Fibroblast of the aortic adventitia (primary cell): ENCODE measurements at regions not wholly inside any gene's neighbourhood (a gene's known extent, or its start where the extent isn't known, plus 50 kb on each side); places are given as distances from the start of the nearest gene placed in this dataset.

Source experiments
- DNase-seq: peaks from one replicate; pipeline ENCODE4 v3.0.0-alpha.2; 2010; ENCODE audit warnings: low read depth
- H3K4me3 ChIP-seq: 2 replicates; pipeline ENCODE4 v1.5.1; 2011; ENCODE audit warnings: low read depth, mild to moderate bottlenecking, control low read depth, low read length, moderate library complexity
- TF ChIP-seq, protein P1 (sequence below): IDR thresholded peaks from 2 replicates; pipeline ENCODE4 v1.5.1; 2011; ENCODE audit warnings: mild to moderate bottlenecking, low read length, control low read depth, inconsistent platforms; ENCODE audit not compliant: insufficient read depth

DNA sequence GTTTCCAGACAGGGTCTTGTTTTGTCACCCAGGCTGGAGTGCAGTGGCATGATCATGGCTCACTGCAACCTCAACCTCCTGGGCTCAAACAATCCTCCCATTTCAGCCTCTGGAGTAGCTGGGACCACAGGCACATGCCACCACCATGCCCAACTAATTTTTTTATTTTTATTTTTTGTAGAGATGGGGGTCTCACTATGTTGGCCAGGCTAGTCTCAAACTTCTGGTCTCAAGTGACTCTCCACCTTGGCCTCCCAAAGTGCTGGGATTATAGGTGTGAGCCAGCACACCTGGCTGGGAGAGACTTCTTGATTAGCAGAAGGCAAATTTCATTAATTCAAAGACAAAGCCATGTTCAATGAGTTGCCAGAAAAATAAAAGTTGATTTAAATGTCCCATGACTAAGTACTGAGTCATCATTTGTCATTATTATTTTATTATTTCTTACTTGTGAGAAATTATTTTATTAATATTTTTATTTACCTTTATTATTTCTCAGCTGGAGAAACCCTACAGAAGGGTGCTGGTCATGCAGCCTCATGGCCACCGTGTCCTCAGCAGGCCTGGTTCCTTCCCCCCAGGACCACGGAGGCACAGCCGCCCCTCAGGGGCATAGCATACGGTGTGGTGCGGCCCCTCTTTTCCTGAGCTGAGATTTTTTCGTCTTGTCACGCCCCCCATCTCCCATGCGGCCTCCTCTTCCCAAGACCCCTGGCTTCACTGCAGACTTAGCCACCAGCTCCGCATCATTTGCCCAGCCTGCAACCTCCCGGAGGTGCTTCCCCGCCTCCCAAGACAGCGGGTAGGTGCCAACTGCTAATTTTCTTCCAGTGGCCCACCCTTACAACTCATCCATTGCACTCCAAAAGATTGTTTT lies 55.3 kb upstream of the SIM2 start:
- TF ChIP-seq, protein P1, sequence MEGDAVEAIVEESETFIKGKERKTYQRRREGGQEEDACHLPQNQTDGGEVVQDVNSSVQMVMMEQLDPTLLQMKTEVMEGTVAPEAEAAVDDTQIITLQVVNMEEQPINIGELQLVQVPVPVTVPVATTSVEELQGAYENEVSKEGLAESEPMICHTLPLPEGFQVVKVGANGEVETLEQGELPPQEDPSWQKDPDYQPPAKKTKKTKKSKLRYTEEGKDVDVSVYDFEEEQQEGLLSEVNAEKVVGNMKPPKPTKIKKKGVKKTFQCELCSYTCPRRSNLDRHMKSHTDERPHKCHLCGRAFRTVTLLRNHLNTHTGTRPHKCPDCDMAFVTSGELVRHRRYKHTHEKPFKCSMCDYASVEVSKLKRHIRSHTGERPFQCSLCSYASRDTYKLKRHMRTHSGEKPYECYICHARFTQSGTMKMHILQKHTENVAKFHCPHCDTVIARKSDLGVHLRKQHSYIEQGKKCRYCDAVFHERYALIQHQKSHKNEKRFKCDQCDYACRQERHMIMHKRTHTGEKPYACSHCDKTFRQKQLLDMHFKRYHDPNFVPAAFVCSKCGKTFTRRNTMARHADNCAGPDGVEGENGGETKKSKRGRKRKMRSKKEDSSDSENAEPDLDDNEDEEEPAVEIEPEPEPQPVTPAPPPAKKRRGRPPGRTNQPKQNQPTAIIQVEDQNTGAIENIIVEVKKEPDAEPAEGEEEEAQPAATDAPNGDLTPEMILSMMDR, result no peak
- DNase-seq, result no peak
- no peak overlapping the region for H3K4me3 ChIP-seq

GRCh38 chr21:36646011-36646410 lies 52.9 kb upstream of the SIM2 start:
- TF ChIP-seq, protein P1, result no peak
- DNase-seq, result no peak
- no peak overlapping the region for H3K4me3 ChIP-seq

DNA sequence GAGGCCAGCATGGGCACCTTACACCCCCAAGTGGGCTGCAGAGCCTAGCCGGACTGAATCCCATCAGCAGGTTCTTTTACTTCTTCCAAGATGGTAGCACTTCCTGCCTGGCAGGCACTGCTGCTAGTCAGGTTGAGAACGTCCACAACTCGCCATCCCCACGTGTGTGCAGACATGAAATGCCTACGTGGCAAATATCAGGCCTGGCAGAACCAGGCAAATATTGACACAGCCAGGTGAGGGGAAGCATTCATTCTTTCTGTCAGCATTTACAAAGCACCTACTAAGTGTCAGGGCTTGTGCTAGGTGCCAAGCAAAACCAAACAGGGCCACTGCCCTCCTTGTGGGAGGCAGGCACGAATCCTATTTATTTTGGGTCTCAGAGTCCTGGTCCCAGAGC lies 52.3 kb upstream of the SIM2 start:
- TF ChIP-seq, protein P1, result no peak
- H3K4me3 ChIP-seq, result no peak overlapping the region
- no peak for DNase-seq

DNA sequence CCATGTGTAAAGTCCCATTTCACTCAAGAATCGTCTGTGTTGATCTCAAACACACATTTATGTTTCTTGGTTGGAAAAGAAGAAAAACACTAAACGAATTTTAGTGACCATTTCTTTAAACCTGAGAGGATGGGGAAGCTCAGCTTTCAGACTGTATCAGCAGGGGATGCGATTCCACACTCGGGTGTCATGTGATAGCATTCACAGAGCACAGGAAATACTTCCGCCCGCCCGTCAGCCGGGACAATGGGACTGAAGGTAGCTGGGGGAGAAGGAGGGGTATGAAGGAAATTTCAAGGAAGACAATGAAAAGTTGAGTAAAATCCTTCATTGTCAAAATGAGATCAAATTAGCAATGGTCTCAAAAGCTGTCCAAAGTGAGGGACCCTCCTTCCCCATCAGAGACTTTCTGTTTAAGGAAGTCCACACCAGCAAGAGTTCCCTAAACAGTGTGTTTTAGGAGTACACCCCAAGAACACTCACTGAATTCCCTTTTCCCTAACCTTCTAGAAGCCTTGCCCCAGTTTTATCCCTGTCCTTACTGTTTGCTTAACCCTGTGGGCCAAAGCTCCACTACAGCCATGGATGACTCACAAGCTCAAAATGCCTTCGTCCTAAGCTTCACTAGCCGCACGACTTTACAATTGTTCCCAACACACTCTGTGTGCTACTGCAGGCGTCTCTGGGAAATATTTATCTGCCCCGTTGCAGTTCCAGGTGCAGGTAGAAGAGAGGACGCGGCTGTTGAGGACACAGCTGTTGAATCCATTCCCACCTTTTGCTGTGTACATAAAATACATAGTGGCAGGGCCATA lies 51.4 kb upstream of the SIM2 start:
- DNase-seq, result peak; percentile 63
- no peak overlapping the region for H3K4me3 ChIP-seq
- TF ChIP-seq, protein P1, result no peak
